T-cell (primary cell): ENCODE measurements at regions not wholly inside any gene's neighbourhood (a gene's known extent, or its start where the extent isn't known, plus 50 kb on each side); places are given as distances from the start of the nearest gene placed in this dataset.

Experiments used
- ATAC-seq, 4 experiments: fragments of 200-7000 bp in 3 of 4; fragments of 150-1000 bp in 1 of 4; cut with Tn5 transposase; replicated peaks in 1 of 4; 1 replicate in 3 of 4; 2 replicates in 1 of 4; pipeline ENCODE4 v1.10.0; 2021; ENCODE audit warnings: moderate library complexity in 3 of 4, mild to moderate bottlenecking in 2 of 4, moderate number of reproducible peaks in 1 of 4
- CTCF ChIA-PET, 2 donors: fragments of 300-600 bp; sonication (Branson Sonifier 250); formaldehyde crosslinking; loops; one replicate each; lab custom pipeline; 2022; ENCODE audit warnings: antibody characterized with exemption in 2 of 2; lab: Charles Lee
- POLR2A ChIA-PET, 2 donors: fragments of 300-600 bp; sonication (Branson Sonifier 250); formaldehyde crosslinking; loops; one replicate each; lab custom pipeline; 2022; ENCODE audit warnings: antibody characterized with exemption in 2 of 2; lab: Charles Lee
- DNase-seq, 35 experiments: peaks; one replicate each; pipeline versions ENCODE4 v3.0.0 to v3.0.0-alpha.2; 2013 to 2023
- H3K27ac ChIP-seq: one replicate; pipeline ENCODE4 v1.5.1; 2013; ENCODE audit warnings: low read length
- H3K27me3 ChIP-seq, 2 experiments: replicated peaks in 1 of 2; 1 replicate in 1 of 2; 2 replicates in 1 of 2; pipeline versions ENCODE4 v1.6.1 to v1.7.0; 2013; ENCODE audit warnings: low read length in 1 of 2, mixed read lengths in 1 of 2; ENCODE audit not compliant: control insufficient read depth in 2 of 2, insufficient read depth in 2 of 2; ENCODE audit errors: extremely low read depth in 1 of 2
- H3K36me3 ChIP-seq, 2 donors: 1 replicate in 1 of 2; 2 replicates in 1 of 2; pipeline versions ENCODE4 v1.6.1 to v1.7.0; 2013; ENCODE audit warnings: low read length in 1 of 2; ENCODE audit not compliant: control insufficient read depth in 2 of 2, insufficient read depth in 1 of 2; ENCODE audit errors: extremely low read depth in 1 of 2
- H3K4me1 ChIP-seq, 2 experiments: 1 replicate in 1 of 2; 2 replicates in 1 of 2; pipeline versions ENCODE4 v1.6.1 to v1.7.0; 2013; ENCODE audit warnings: low read length in 2 of 2, mixed read lengths in 1 of 2; ENCODE audit not compliant: insufficient read depth in 2 of 2, control insufficient read depth in 1 of 2; ENCODE audit errors: extremely low read depth in 1 of 2
- H3K4me3 ChIP-seq, 2 donors: 1 replicate in 1 of 2; 2 replicates in 1 of 2; pipeline versions ENCODE4 v1.5.1 to v1.7.0; 2013; ENCODE audit warnings: mild to moderate bottlenecking in 2 of 2, low read length in 1 of 2, moderate library complexity in 1 of 2; ENCODE audit not compliant: control insufficient read depth in 1 of 2; ENCODE audit errors: extremely low read depth in 1 of 2
- H3K9me3 ChIP-seq: 2 replicates; pipeline ENCODE4 v1.7.0; 2013
- H3K27ac Mint-ChIP-seq, 2 donors: one replicate each; pipeline ENCODE4 v1.8.0; 2020 to 2021; ENCODE audit warnings: mild to moderate bottlenecking in 2 of 2, mixed read lengths in 2 of 2
- H3K27me3 Mint-ChIP-seq, 2 donors: one replicate each; pipeline ENCODE4 v1.8.0; 2021 to 2022; ENCODE audit warnings: mixed read lengths in 2 of 2
- H3K36me3 Mint-ChIP-seq: one replicate; pipeline ENCODE4 v1.8.0; 2021; ENCODE audit warnings: mixed read lengths
- H3K4me1 Mint-ChIP-seq, 3 donors: one replicate each; pipeline ENCODE4 v1.8.0; 2020 to 2022; ENCODE audit warnings: mixed read lengths in 3 of 3, mild to moderate bottlenecking in 1 of 3
- H3K4me3 Mint-ChIP-seq, 3 donors: one replicate each; pipeline ENCODE4 v1.8.0; 2020 to 2022; ENCODE audit warnings: mild to moderate bottlenecking in 3 of 3, mixed read lengths in 3 of 3, moderate library complexity in 3 of 3
- H3K9me3 Mint-ChIP-seq, 3 donors: one replicate each; pipeline ENCODE4 v1.8.0; 2020 to 2022; ENCODE audit warnings: mixed read lengths in 3 of 3
- WGBS: methylation state at CpG from one replicate; pipeline ENCODE4 v1.1.5; 2013; ENCODE audit warnings: missing lambda C conversion rate; ENCODE audit not compliant: insufficient coverage; 5-methylcytosine and 5-hydroxymethylcytosine counted together

DNA sequence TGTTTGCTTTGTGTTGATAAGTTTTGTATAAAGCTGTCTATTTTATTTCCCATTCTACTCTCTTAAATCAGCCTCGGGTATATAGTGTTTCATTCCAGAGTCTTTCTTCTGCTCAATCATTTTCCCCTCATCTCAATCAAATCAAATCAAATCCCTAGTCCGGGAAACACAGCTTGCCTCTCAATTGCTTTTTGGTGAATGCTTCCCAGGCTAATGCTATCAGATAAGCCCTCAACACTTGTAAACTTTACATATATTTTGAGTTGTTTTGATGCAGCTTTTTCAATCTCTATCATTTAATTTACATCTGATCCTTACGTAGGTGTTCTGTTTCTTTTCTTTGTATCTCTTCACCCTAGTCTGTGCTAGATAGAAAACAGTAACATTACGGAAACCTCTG is 416.7 kb upstream of the PDE3A start:
- Histone ChIP-seq H3K27me3 (no peaks in the 10 kb centered on the region), H3K36me3 (no peaks in the 10 kb centered on the region), H3K4me1 (no peaks in the 10 kb centered on the region), H3K4me3 (no peak overlapping the region), H3K9me3 (no peaks in the 10 kb centered on the region), H3K27ac (no peak overlapping the region)
- ATAC-seq, result no peak
- DNase-seq, result no peak
- no peaks in the 10 kb centered on the region for H3K36me3 Mint-ChIP-seq
- H3K27me3 Mint-ChIP-seq, result peaks cover 0 to 5% of the 10 kb centered on the region in 2 donors
- no peak overlapping the region for H3K27ac Mint-ChIP-seq
- no peaks in the 10 kb centered on the region for H3K4me1 Mint-ChIP-seq
- H3K4me3 Mint-ChIP-seq, result no peak overlapping the region
- ChIA-PET POLR2A (no interaction called here), CTCF (no interaction called here)
- WGBS, result no CpG with 5 or more reads among the region's 4 CpGs
- H3K9me3 Mint-ChIP-seq, result peaks cover 3 to 8% (median 5%) of the 10 kb centered on the region in 3 donors

DNA sequence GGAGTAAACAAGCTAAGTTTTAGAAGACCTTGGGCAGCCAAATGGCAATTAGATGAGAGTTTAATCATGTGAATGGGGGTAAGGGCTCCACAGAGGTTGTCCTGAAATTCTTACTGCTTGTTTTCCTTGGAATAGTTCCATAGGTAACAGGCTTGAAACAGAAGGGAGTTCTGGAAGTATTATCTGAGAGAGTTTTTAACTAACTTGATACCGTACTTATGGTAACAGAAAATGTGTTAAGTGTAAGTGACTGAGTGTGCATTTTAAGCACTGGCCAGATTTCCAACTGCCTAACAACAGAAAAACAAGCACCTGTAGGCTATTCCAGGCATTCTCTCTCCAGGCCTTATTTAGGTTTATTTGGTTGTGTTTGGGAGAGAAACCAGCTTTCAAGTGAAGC is 414.6 kb upstream of the PDE3A start:
- DNase-seq (no peak), ATAC-seq (no peak)
- Mint-ChIP-seq H3K36me3 (no peaks in the 10 kb centered on the region), H3K27me3 (peaks cover 0 to 5% of the 10 kb centered on the region in 2 donors), H3K4me3 (no peak overlapping the region), H3K9me3 (peaks cover 3 to 4% (median 3%) of the 10 kb centered on the region in 3 donors), H3K4me1 (no peaks in the 10 kb centered on the region), H3K27ac (no peak overlapping the region)
- H3K36me3 ChIP-seq, result no peaks in the 10 kb centered on the region
- no peaks in the 10 kb centered on the region for H3K27me3 ChIP-seq
- no peaks in the 10 kb centered on the region for H3K4me1 ChIP-seq
- CTCF ChIA-PET, result no interaction called here
- H3K27ac ChIP-seq, result no peak overlapping the region
- POLR2A ChIA-PET, result no interaction called here
- H3K4me3 ChIP-seq, result no peak overlapping the region
- H3K9me3 ChIP-seq, result no peaks in the 10 kb centered on the region
- WGBS, result no CpG with 5 or more reads among the region's 1 CpG

DNA sequence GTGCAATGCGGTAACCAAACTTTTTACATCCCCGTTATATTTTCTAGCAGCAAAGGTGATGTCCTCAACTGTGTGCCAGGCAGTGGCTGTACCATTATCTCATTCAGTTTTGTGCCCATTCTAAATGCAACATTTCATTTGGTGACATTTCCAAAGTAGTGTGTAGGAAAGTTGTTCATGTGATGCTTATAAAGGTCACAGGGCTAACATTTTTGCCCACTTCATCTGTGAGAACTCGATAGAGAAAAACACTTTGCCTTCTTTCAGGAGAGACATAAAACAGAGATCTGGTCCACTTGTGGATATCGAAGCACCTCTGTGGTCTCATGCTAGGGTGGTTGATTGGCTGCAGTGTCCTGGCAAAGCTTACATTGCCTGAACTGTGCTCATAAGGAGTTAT is 414.2 kb upstream of the PDE3A start:
- no peak overlapping the region for H3K4me3 ChIP-seq

DNA sequence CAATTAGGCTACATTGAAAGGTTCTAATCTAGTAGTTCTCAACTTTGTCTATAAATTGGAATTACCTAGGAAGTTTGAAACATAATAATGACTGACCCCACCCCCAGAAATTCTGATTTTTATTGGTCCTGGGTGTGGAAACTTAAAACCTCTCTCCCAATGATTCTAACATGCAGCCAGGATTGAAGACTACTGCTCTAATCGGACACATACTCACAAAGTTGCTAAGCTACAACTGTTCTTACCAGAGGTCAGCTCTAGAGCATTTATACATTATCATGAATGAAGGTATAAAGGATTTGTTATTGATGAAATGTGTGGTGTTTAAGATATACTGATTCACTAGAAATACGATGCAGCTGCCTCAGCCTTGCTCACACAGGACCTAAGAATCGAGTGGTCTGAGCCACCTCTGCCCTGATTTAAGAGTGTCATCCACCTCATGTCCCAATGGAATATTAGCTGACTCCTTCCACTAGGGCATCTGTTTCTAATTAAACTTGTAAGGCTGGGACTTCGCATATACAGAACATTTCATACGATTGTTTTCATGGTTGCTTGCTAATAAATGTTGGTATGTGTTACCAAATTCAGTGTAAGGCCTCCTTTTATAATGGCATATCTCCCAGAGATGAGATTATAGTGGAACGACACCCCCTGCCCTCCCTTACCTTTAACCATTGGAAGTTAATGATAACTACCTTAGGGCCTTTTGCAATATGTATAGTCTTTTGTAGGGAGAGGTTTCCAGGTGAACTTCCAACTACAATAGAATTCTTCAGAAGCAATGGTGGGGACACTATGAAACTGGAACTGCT is 410.8 kb upstream of the PDE3A start:
- Mint-ChIP-seq H3K27me3 (peaks cover 0 to 5% of the 10 kb centered on the region in 2 donors), H3K36me3 (no peaks in the 10 kb centered on the region), H3K9me3 (no peaks in the 10 kb centered on the region), H3K4me1 (no peaks in the 10 kb centered on the region), H3K4me3 (no peak overlapping the region), H3K27ac (no peak overlapping the region)
- ChIA-PET CTCF (no interaction called here), POLR2A (no interaction called here)
- H3K4me1 ChIP-seq, result no peaks in the 10 kb centered on the region
- no peak overlapping the region for H3K27ac ChIP-seq
- no peaks in the 10 kb centered on the region for H3K27me3 ChIP-seq
- H3K36me3 ChIP-seq, result no peaks in the 10 kb centered on the region
- no peak for ATAC-seq
- WGBS, result 70% methylated on average over 2 of the region's 6 CpGs
- no peak for DNase-seq
- no peak overlapping the region for H3K4me3 ChIP-seq
- H3K9me3 ChIP-seq, result no peaks in the 10 kb centered on the region

More for the DNA sequence above, 414.2 kb upstream of the PDE3A start:
- Histone ChIP-seq H3K4me1 (no peaks in the 10 kb centered on the region), H3K9me3 (no peaks in the 10 kb centered on the region), H3K27me3 (no peaks in the 10 kb centered on the region), H3K27ac (no peak overlapping the region), H3K36me3 (no peaks in the 10 kb centered on the region)
- DNase-seq (no peak), ATAC-seq (no peak)
- Mint-ChIP-seq H3K4me3 (no peak overlapping the region), H3K27me3 (peaks cover 0 to 5% of the 10 kb centered on the region in 2 donors), H3K9me3 (peaks cover 0 to 3% (median 3%) of the 10 kb centered on the region in 3 donors), H3K4me1 (no peaks in the 10 kb centered on the region), H3K27ac (no peak overlapping the region), H3K36me3 (no peaks in the 10 kb centered on the region)
- 80% methylated on average over 3 of the region's 4 CpGs for WGBS
- ChIA-PET CTCF (no interaction called here), POLR2A (no interaction called here)

DNA sequence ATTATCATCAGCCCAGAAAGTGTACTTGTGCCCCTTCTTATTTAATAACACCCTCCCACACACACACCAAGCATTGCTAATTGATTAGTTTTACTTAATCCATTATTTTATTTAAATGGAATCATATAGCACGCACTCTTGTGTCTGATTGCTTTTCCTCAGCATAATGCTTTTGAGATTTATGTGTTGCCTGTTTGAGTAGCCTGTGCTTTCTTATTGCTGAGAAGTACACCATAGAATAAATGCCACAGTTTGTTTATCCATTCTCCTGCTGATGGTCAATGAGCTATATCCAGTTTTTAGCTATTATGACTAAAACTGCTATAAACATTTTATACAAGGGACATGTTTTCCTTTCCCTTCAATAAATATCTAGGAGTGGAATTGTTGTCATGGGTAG is 409.9 kb upstream of the PDE3A start:
- H3K36me3 Mint-ChIP-seq, result no peaks in the 10 kb centered on the region
- no CpG with 5 or more reads among the region's 1 CpG for WGBS
- Histone ChIP-seq H3K27ac (no peak overlapping the region), H3K27me3 (no peaks in the 10 kb centered on the region), H3K36me3 (no peaks in the 10 kb centered on the region), H3K4me3 (no peak overlapping the region), H3K9me3 (no peaks in the 10 kb centered on the region), H3K4me1 (no peaks in the 10 kb centered on the region)
- no peak for ATAC-seq
- DNase-seq, result no peak
- H3K27ac Mint-ChIP-seq, result no peak overlapping the region
- ChIA-PET POLR2A (no interaction called here), CTCF (no interaction called here)
- H3K27me3 Mint-ChIP-seq, result no peaks in the 10 kb centered on the region
- no peak overlapping the region for H3K4me3 Mint-ChIP-seq
- H3K4me1 Mint-ChIP-seq, result no peaks in the 10 kb centered on the region
- no peaks in the 10 kb centered on the region for H3K9me3 Mint-ChIP-seq

DNA sequence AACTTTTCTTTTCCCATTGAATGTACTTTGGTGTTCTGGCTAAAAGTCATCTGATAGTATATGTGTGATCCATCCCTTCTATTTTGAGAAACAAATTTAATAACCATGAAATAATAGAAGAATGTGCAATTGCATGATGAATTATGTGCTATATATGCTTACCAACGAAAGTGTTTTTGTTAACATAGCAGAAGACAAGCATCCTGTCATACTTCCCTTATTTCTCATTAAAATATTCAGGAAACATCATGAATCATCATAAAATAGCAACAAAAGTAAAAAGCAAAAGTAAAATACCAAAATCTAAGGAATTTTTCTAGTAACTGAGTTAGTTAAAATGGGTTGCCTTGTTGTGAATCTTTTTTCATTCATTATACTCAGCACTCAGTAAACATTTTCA is 409.0 kb upstream of the PDE3A start:
- no peak overlapping the region for H3K27ac Mint-ChIP-seq
- no peaks in the 10 kb centered on the region for H3K4me1 Mint-ChIP-seq
- Histone ChIP-seq H3K4me3 (no peak overlapping the region), H3K36me3 (no peaks in the 10 kb centered on the region), H3K27ac (no peak overlapping the region), H3K9me3 (no peaks in the 10 kb centered on the region), H3K4me1 (no peaks in the 10 kb centered on the region), H3K27me3 (no peaks in the 10 kb centered on the region)
- ChIA-PET CTCF (no interaction called here), POLR2A (no interaction called here)
- WGBS, result no CpG with 5 or more reads among the region's 1 CpG
- no peak overlapping the region for H3K4me3 Mint-ChIP-seq
- ATAC-seq (no peak), DNase-seq (no peak)
- no peaks in the 10 kb centered on the region for H3K27me3 Mint-ChIP-seq
- no peaks in the 10 kb centered on the region for H3K9me3 Mint-ChIP-seq
- no peaks in the 10 kb centered on the region for H3K36me3 Mint-ChIP-seq
